ENCODE measurements at regions not wholly inside any gene's neighbourhood (a gene's known extent, or its start where the extent isn't known, plus 50 kb on each side); places are given as distances from the start of the nearest gene placed in this dataset.

GRCh38 chr3:66581256-66581655 lies 80.4 kb upstream of the LRIG1 start:
- Mint-ChIP-seq H3K27me3 (ENCODE audit: insufficient read depth, unreplicated experiment) (no peaks in the 10 kb centered on the region), H3K4me3 (ENCODE audit: unreplicated experiment) (no peak overlapping the region), H3K27ac (ENCODE audit: unreplicated experiment) (no peak overlapping the region), H3K9me3 (ENCODE audit: unreplicated experiment) (peaks cover 17% of the 10 kb centered on the region), H3K36me3 (ENCODE audit: insufficient read depth, unreplicated experiment) (no peaks in the 10 kb centered on the region), H3K4me1 (ENCODE audit: low read depth, unreplicated experiment) (no peaks in the 10 kb centered on the region)
- Histone ChIP-seq H3K36me3 (ENCODE audit: control insufficient read depth, insufficient read depth, low read length) (no peaks in the 10 kb centered on the region), H3K9me3 (no peaks in the 10 kb centered on the region), H3K27me3 (replicated peaks; ENCODE audit: control insufficient read depth, insufficient read depth, low read length) (no peaks in the 10 kb centered on the region), H3K4me3 (ENCODE audit: low read depth, low read length) (no peak overlapping the region), H3K4me1 (no peaks in the 10 kb centered on the region; the same call in 1 of the 2 replicates)
- no peak for TF ChIP-seq CTCF (IDR thresholded peaks at IDR 0.05; ENCODE audit: insufficient read depth in 1 of 2, low read depth in 1 of 2, low read length in 1 of 2, severe bottlenecking in 1 of 2, unreplicated experiment in 1 of 2)
- POLR2A ChIA-PET, result no interaction called here
- BruUV-seq (replicated peaks), result no TSS peak
- CTCF ChIA-PET, result no interaction called here
- no peak for DNase-seq
- intact Hi-C loops (cut with micrococcal nuclease; ENCODE audit: unreplicated experiment), result no loop called here

GRCh38 chr3:66582721-66583423 lies 82.0 kb upstream of the LRIG1 start:
- Mint-ChIP-seq H3K4me3 (ENCODE audit: unreplicated experiment) (no peak overlapping the region), H3K36me3 (ENCODE audit: insufficient read depth, unreplicated experiment) (no peaks in the 10 kb centered on the region), H3K4me1 (ENCODE audit: low read depth, unreplicated experiment) (no peaks in the 10 kb centered on the region), H3K27me3 (ENCODE audit: insufficient read depth, unreplicated experiment) (no peaks in the 10 kb centered on the region), H3K9me3 (ENCODE audit: unreplicated experiment) (peaks cover 17% of the 10 kb centered on the region), H3K27ac (ENCODE audit: unreplicated experiment) (no peak overlapping the region)
- no peak for DNase-seq
- no peaks in the 10 kb centered on the region for H3K4me1 ChIP-seq
- ChIA-PET CTCF (no interaction called here), POLR2A (no interaction called here)
- H3K4me3 ChIP-seq (ENCODE audit: low read depth, low read length), result no peak overlapping the region
- TF ChIP-seq CTCF (IDR thresholded peaks at IDR 0.05; ENCODE audit: insufficient read depth in 1 of 2, low read depth in 1 of 2, low read length in 1 of 2, severe bottlenecking in 1 of 2, unreplicated experiment in 1 of 2), result no peak
- H3K36me3 ChIP-seq (ENCODE audit: control insufficient read depth, insufficient read depth, low read length), result no peaks in the 10 kb centered on the region
- no TSS peak for BruUV-seq (replicated peaks)
- no peaks in the 10 kb centered on the region for H3K9me3 ChIP-seq
- no peaks in the 10 kb centered on the region for H3K27me3 ChIP-seq (replicated peaks; ENCODE audit: control insufficient read depth, insufficient read depth, low read length)
- intact Hi-C loops (cut with micrococcal nuclease; ENCODE audit: unreplicated experiment), result no loop called here

- Histone ChIP-seq H3K27me3 (replicated peaks; ENCODE audit: control insufficient read depth, insufficient read depth, low read length) (no peaks in the 10 kb centered on the region), H3K36me3 (ENCODE audit: control insufficient read depth, insufficient read depth, low read length) (no peaks in the 10 kb centered on the region), H3K4me1 (no peaks in the 10 kb centered on the region), H3K9me3 (no peaks in the 10 kb centered on the region), H3K4me3 (ENCODE audit: low read depth, low read length) (no peak overlapping the region)
- DNase-seq, result no peak
- Mint-ChIP-seq H3K27ac (ENCODE audit: unreplicated experiment) (no peak overlapping the region), H3K4me3 (ENCODE audit: unreplicated experiment) (no peak overlapping the region), H3K36me3 (ENCODE audit: insufficient read depth, unreplicated experiment) (no peaks in the 10 kb centered on the region), H3K9me3 (ENCODE audit: unreplicated experiment) (peaks cover 11% of the 10 kb centered on the region), H3K27me3 (ENCODE audit: insufficient read depth, unreplicated experiment) (no peaks in the 10 kb centered on the region), H3K4me1 (ENCODE audit: low read depth, unreplicated experiment) (no peaks in the 10 kb centered on the region)
- TF ChIP-seq CTCF (IDR thresholded peaks at IDR 0.05; ENCODE audit: insufficient read depth in 1 of 2, low read depth in 1 of 2, low read length in 1 of 2, severe bottlenecking in 1 of 2, unreplicated experiment in 1 of 2), result no peak
- intact Hi-C loops (cut with micrococcal nuclease; ENCODE audit: unreplicated experiment), result no loop called here
- ChIA-PET CTCF (no interaction called here), POLR2A (no interaction called here)
- no TSS peak for BruUV-seq (replicated peaks)
Measured at GRCh38 chr3:66583424-66584040, 82.7 kb upstream of the LRIG1 start.
